ENCODE measurements at regions not wholly inside any gene's neighbourhood (a gene's known extent, or its start where the extent isn't known, plus 50 kb on each side); places are given as distances from the start of the nearest gene placed in this dataset.

DNA sequence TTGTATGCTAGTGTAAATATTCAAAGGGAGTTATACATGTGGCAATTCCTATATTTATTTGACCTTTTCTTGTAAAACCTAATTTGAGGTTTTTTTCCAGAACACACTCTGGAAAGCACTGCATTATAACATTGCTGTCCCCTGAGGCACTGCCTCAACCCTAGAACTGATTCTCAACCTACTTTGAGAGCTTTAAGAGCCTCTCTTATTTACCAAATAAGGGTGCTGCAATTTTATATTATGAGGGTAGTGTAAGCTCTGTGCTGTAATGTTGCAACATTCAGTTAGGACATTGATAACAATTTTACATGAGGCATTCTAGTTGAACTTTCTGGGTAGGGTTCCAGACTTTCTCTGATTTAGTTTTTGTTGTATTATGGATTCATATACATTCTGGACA lies 302.2 kb upstream of the DEPDC1 start:
- TF ChIP-seq, protein P1, sequence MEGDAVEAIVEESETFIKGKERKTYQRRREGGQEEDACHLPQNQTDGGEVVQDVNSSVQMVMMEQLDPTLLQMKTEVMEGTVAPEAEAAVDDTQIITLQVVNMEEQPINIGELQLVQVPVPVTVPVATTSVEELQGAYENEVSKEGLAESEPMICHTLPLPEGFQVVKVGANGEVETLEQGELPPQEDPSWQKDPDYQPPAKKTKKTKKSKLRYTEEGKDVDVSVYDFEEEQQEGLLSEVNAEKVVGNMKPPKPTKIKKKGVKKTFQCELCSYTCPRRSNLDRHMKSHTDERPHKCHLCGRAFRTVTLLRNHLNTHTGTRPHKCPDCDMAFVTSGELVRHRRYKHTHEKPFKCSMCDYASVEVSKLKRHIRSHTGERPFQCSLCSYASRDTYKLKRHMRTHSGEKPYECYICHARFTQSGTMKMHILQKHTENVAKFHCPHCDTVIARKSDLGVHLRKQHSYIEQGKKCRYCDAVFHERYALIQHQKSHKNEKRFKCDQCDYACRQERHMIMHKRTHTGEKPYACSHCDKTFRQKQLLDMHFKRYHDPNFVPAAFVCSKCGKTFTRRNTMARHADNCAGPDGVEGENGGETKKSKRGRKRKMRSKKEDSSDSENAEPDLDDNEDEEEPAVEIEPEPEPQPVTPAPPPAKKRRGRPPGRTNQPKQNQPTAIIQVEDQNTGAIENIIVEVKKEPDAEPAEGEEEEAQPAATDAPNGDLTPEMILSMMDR (IDR thresholded peaks at IDR 0.05): no peak
- TF ChIP-seq TCF12 (IDR thresholded peaks at IDR 0.05) (no peak), YY1 (IDR thresholded peaks at IDR 0.05; ENCODE audit: low read depth) (no peak), EP300 (IDR thresholded peaks at IDR 0.05; ENCODE audit: borderline replicate concordance in 1 of 2, low read depth in 1 of 2, low read length in 1 of 2) (no peak), POLR2AphosphoS5 (IDR thresholded peaks at IDR 0.05; ENCODE audit: low read depth, low read length) (no peak), MXI1 (IDR thresholded peaks at IDR 0.05; ENCODE audit: low read depth, low read length) (no peak), NFIC (IDR thresholded peaks at IDR 0.05; ENCODE audit: borderline replicate concordance) (no peak)
- TF ChIP-seq, protein P2, sequence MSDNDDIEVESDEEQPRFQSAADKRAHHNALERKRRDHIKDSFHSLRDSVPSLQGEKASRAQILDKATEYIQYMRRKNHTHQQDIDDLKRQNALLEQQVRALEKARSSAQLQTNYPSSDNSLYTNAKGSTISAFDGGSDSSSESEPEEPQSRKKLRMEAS (IDR thresholded peaks at IDR 0.05; ENCODE audit: low read depth): no peak

Data from SK-N-SH (cell line).